Daoy (cell line): ENCODE measurements at regions not wholly inside any gene's neighbourhood (a gene's known extent, or its start where the extent isn't known, plus 50 kb on each side); places are given as distances from the start of the nearest gene placed in this dataset.
"Not testable (repeated sequence)": the region's sequence is repeated elsewhere in the genome, so short reads cannot be mapped to it uniquely, and the experiment has no call there.

Experiments
- DNase-seq: peaks from one replicate; pipeline ENCODE4 v3.0.0-alpha.2; 2015; ENCODE audit warnings: low read depth

DNA sequence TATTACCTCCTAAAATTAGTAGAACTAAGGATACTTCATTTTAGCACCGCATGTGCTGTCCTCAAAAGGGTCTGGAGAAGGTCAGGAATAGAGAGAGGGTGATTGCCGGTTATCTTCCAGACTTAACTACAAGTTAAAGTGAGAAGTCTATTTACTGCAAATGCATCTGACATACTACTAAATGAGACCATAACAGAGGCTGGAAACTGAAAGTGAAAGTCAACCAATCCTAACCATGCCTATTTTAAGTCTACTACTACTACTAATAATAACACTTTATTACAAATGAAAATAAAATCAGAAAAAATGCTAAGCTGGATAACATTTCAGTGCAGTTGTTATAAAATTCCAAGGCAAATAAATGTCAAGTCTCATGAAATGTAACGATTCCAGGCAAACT, 244.7 kb downstream of the KIF20B start:
- peak; percentile 4 for DNase-seq

DNA sequence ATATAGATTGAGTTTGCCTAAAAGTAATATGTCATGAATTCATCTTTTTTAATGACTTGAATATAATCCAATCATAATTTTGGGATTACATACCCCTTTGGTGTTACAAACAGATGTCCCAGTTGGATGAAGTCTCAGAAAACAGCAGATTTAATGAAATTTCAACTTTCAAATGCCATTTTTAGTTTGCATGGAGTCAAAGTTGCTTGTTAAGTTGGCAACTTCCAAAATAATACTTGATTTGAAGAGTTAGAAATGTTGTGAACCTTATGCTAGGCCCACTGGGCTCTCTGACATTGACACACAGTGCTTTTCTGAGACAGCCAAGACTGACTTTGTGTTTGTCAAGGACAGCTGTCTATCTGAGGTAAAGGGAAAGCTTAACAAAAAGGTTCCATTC, 248.1 kb downstream of the KIF20B start:
- no peak for DNase-seq

DNA sequence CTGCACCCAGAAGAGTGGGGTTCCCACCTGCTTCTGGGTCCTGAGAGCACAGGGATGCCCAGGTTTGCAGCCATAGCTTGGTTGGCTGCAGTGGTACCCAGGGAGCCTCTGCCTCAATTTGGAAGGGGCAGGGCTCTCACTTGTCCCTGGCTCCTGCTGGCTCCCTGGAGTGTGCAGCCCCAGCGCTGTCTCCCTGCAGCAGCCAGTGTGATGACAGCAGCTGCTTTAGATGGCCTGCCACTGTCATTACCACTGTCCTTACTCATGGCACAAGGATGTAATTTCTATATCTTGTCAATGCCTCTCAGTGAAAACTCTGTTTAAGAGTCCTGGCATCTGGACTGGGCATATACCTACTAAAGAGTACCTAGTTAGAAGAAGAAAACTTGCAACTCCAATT, 250.9 kb downstream of the KIF20B start:
- no peak for DNase-seq

DNA sequence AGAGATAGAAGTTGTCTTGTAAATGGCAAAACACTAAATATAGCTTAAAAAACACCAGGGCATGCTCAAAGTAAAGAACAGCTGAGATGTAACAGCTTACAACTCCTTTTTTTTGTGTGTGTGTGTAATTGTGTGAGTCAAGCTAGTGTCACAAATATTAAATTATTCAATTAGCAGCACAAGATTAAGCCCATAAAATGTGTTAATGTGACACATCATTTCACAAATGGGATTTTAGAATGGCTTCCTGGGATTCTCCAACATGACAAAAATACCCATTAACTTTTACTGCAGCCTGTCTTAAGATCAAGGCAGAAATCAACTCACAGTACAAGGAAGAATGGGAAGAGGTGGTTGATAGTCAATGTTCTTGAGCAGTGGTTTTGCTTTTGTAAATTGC, 251.4 kb downstream of the KIF20B start:
- no peak for DNase-seq

DNA sequence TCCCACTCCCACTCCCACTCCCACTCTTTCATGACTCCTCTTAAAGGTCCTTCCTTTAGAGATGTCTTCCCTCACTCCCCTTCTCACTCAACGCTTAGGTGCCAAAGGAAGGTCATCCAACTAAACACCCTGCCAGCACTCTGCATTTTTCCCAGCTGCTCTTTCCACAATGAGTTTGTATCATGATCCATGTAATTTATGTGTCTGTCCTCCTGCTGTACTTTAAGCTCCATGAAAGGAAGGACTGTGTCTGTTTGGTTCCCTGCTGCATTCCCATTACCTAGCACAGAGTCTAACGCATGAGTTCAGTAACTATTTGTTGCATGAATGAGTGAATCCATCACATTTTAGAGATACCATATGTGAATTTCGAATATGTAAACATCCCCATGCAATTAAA, 252.7 kb downstream of the KIF20B start:
- DNase-seq = no peak

DNA sequence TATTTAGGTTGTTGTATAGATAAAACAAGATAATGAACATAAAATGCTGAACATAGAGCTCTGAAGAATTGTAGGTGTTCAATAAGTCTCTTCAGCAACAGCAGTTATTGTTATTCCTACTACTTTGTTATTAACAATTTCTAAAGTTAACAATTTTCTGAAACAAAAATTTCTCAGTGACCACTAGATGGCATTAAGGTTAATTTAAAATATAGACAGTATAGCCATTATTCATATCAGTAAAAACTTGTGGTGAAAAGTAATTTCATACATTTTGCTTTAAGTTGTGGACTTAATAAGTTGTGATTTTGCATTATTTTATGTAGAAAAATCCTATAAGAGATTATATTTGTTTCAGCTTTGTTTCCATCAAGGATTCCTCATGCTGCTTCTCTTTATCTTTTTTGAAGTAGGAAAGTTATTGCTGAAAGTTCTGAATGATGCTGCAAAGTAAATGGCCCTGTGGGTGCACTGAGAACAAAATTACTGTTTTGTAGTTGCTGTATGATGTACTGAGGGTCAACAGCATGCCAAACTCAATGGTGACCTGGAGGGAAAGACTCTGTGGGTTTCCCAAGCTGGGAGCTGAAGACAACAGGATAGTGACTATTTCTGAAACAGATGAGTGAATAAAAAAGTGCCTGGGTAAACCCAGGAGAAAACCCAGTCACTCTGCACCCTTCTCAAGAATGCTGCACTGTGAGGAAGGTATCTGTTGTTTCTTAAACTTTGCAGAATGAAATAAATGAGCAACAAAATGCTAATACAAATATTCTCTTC, 253.6 kb downstream of the KIF20B start:
- no peak for DNase-seq

DNA sequence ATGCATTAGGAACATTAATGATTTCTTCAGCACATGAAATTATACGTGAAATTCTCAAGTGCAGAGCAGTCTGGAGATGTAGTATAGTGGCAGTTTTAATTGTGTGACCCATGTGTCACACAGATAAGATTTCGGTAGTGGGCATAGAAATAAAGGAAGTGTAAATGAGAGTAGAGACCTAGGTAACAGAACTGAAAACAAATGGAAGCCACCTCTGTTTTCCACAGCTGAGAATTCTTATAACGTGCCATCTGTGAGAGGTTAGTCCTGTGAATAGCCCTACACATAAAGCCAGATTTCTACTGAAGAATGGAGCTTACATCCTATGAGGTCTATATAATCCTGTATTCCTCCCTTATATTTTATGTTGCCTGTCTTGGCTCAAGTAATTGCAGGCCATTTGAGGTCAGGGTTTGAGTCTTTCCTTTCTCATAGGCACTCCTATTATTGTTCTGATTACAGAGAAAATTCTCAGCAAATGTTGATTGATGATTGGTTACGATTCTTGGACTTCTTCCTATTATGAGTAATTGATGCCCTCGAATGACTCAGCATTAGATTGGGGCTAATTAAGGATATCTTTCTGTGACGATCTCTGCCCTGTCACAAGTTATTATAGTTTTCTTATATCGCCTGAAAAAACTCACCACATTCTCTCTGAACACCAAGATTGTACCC, 258.2 kb downstream of the KIF20B start:
- no peak for DNase-seq

DNA sequence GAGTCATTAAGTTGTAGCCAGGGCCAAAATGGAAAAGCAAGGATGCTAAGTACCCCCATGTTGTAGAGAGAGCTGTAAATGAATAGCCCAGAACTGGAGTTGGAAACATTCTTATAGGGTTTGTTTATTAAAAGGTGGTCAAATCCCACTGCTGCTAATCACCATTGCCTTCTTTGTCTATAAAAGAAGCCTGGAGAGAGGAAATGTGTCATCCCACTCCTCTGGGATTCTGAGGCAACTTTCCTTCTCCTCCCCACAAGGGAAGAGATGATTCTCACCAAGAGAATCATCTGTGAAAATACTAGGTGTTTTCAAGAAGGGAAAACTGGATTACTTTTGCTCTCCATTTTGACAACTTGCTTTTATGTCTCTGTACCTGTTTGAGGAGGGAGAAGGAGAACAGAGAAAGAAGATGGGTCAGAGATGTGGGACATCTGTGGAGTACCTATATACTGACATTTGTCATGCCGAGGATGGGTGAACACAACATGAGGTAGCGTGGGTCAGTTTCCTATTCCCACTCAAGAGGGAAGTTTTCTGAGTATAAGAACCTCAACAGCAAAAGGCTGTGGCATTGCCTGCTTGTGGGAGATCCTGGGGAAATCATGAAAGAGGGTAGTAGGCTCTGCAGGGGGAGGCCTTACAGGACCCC, 262.2 kb downstream of the KIF20B start:
- DNase-seq = no peak

DNA sequence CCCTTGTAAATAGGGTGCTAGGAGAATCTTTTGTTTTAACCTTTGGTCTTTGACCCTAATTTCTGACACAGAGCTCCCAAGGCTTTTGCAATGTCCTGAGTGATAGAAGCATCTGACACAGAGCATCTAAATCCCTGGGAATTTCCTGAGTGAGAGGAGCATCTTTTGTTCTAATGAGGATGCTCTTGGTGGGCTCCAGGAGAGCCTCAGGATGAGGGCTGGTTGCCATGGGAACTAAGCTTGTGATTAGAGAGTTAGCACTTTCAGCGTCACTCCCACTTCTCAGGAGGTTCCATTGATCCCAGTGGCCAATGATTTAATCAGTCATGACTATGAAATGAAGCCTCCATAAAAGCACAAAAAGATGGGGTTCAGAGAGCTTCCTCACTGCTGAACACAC, 264.8 kb downstream of the KIF20B start:
- no peak for DNase-seq

DNA sequence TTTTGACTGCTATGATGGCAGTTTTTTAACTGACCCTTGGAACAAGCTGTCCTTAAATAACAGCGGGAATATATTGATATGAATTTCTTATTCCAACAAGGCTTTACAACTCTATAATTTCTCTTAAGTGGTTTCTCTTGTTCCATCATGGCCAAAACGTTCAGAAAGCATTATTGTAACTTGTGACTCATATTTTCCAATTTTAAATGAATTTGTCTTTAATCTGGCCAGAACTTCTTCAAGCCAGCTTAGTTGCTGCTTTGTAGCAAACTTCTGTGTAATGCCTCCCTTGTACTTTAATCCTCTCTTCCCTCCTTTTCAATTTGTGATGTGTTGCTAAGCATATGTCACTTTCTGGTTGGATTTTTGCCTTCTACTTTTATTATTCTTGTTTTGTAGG, 271.9 kb downstream of the KIF20B start:
- no peak for DNase-seq

DNA sequence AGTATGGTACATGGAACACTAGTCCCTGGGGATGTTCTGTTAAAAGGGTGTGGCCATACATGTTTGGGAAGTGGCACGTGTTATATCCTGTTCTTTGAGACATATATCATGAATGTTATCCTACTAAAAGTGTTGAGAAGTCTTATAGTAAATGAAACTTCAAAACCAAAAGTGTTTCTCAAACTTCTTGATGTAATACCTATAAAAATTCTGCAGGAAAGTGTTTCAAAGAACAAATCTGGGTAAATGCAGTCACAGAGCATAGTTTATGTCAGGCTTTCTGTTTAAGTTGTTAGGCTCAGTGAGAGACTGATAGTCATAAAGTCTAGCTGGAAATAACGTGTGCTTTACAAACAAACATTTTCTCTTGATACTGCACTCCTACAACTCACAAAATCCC, 273.7 kb downstream of the KIF20B start:
- no peak for DNase-seq

DNA sequence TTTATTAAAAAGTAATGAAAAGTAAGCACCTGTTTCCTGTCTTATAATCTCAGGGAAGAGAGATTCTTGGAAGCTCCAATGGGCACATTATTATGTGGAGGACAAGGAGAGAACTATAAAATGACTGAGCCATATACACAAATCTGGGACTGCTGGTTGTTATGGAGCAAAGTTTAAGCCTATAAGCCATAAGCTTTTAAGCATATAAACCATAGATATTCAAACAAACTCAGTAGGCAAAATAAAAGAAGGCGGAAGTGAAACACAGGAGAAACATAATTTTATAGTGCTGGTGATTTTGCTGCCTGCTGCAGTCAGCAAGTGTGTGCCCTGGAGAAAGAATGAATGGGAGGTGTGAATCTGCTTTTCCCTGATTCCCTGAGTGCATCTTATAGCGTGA, 274.4 kb downstream of the KIF20B start:
- no peak for DNase-seq

DNA sequence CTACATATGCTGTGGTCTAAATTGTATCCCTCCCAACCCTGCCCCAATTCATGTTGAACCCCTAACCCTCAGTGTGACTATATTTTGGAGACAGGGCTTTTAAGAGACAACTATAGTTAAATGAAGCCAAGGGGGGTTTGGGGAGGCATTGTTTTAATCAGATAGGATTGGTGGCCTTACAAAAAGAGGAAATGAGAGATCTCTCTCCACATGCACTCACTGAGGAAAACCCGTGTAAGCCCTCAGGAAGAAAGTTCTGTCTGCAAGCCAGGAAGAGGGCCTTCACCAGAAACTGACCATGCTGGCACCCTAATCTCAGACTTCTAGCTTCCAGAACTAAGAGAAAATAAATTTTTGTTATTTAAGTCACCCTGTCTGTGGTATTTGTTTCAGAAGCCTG, 276.7 kb downstream of the KIF20B start:
- no peak for DNase-seq

DNA sequence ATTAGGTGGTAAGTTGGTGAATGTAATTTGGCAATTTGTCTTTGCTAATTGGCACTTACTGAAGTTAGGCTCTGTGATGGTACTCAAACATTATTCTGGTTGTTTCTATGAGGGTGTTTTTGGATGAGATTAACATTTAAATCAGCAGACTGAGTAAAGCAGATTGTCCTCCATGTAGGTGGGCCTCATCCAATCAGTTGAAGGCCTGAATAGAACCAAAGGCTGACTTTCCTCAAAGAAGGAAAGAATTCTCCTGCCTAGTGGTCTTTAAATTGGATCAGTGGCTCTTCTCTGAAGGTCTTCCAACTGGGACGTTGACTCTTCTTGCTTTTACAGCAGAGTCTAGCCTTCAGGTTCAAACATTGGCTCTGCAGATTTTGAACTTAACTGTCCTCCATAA, 278.3 kb downstream of the KIF20B start:
- DNase-seq = no peak

DNA sequence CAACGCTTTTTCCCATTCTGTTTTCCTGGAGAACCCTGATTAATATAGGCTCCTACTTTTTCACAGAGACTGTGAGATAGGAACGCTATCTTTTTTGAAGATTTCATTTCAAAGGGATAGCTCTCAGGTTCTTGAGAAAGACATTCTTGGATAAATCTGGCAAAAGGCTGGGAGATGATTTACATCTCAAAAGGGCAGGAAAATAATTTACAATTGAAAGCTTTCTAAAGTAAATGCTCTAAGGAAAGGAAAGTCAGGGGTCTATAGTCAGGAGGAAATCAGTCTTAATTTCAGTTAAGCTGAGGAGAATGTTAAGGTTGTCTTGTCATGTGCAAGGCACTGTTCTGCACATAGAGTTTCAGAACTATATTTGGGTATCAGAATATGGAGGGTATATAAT, 278.8 kb downstream of the KIF20B start:
- DNase-seq = no peak

DNA sequence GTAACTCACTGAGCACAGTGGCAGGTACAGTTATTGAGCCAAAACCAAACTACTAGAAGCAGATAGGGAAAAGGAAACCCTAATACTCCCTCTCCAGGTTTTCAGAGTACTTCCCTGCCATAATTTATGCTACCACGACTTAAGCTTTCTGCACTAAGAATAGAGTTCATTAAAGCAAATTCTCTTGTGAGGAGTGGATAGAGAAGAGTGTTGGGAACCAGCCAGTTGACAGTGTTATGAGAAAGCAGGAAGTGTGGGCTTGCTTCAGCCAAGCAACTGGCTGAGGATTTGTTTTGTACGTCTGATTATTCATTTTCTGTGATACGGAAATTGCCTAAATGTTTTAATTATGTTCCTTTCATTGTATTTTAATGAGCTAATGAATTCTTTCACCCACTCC, 280.5 kb downstream of the KIF20B start:
- DNase-seq = peak; percentile 12

DNA sequence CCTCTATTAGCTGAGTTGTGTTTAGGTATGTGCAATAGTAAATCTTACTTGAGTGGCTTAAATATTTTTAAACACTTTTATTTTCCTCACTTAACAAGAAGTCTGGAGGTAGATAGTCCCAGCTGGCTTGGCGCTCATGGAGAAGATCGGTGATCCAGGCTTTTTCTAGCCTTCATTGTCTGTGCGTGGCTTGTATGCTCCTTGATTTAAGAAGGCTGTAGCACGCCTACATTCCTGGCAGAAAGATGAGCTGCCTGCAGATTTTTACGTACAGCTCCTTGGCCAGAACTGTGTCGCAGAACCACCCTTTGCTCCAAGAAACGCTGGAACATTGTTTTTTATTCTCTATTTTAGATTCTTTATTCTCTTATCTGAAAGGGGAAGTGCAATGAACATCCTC, 284.1 kb downstream of the KIF20B start:
- no peak for DNase-seq

DNA sequence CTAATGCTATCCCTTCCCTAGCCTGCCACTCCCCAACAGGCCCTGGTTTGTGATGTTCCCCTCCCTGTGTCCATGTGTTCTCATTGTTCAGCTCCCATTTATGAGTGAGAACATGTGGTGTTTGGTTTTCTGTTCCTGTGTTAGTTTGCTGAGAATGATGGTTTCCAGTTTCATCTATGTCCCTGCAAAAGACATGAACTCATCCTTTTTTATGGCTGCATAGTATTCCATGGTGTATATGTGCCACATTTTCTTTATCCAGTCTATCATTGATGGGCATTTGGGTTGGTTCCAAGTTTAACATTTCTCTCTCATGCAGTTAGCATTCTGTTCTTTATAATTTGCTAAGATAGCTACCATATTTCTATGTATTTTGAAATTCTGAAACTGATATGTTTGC, 287.0 kb downstream of the KIF20B start:
- not testable (repeated sequence) for DNase-seq

DNA sequence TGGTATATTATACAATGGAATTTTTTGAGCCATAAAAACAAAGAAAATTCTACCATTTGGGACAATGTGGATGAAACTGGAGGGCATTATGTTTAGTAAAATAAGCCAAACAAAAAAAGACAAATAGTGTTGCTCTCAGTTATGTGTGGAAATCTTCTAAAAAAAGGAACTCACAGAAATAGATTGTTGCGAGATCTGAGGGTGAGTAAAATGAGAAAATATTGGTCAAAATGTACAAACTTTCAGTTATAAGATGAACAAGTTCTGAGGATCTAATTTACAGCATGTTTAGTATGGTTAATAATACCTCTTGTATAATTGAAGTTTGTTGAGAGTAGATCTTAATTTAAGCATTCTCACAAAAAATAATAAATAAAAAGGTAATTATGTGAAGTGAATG, 291.2 kb downstream of the KIF20B start:
- DNase-seq = no peak

DNA sequence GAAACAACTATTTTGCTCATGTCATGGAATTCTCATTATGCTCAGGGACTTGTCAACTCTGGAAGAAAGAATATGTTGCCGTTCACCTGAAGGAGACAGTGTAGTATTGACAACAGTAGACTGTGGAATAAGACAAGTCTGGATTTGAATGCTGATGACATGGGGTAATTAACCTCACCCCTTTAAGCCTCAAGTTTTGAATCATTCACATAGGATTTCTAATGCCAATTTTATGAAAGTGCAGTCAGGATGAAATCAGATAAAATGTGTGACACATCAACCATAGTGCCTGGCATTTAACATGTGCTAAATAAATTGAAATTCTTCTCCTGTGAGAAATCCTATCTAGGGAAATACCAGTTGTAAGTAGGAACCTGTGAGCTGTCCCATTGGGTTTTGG, 305.8 kb downstream of the KIF20B start:
- peak; percentile 68 for DNase-seq

DNA sequence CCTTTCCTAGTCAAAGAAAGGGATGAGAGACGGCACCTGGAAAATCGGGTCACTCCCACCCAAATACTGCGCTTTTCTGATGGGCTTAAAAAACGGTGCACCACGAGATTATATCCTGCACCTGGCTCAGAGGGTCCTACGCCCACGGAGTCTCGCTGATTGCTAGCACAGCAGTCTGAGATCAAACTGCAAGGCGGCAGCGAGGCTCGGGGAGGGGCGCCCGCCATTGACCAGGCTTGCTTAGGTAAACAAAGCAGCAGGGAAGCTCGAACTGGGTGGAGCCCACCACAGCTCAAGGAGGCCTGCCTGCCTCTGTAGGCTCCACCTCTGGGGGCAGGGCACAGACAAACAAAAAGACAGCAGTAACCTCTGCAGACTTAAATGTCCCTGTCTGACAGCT, 309.9 kb downstream of the KIF20B start:
- not testable (repeated sequence) for DNase-seq

DNA sequence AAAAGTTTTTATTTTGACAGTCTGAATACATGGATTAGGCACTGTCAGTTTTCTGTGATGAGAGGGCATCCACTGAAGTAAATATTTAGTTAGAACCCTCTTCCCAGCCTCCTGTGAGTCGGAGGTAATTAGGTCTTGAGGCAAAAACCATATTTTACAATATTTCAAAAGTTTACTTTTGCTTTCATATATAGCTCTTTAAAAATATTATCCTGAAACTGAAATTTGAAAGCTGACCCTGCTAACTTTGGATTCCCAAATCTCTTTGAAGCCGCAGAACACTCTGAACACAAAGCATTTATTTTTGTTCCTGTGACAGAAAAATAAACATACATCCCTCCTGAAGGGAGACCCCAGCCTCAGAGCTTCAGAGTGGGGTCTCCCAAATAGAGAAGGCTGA, 317.4 kb downstream of the KIF20B start:
- no peak for DNase-seq

DNA sequence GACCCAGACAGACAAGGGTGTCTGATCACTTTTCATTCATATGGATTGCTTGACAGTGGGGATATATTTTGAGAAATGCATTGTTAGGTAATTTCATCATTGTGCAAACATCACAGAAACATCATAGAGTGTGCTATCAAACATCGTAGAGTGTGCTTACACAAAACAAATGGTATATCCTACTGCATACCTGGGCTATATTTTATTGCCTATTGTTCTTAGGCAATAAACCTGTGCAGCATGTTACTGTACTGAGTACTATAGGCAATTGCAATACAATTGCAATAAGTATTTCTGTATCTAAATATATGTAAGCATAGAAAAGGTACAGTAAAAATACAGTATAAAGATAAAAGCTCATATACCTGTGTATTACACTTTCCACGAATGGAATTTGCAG, 319.1 kb downstream of the KIF20B start:
- DNase-seq = no peak
